NT2/D1 (cell line): ENCODE measurements at regions not wholly inside any gene's neighbourhood (a gene's known extent, or its start where the extent isn't known, plus 50 kb on each side); places are given as distances from the start of the nearest gene placed in this dataset.

ENCODE experiments used
- SUZ12 ChIP-seq: IDR thresholded peaks from 2 replicates; pipeline ENCODE4 v1.6.1; 2011; ENCODE audit not compliant: insufficient read length, insufficient read depth; ENCODE audit errors: extremely low read depth
- YY1 ChIP-seq: IDR thresholded peaks from 2 replicates; pipeline ENCODE4 v1.6.1; 2011; ENCODE audit not compliant: insufficient read length, insufficient read depth
- ZNF274 ChIP-seq: IDR thresholded peaks from 2 replicates; pipeline ENCODE4 v1.6.1; 2011; ENCODE audit warnings: mild to moderate bottlenecking, low read depth, low read length

DNA sequence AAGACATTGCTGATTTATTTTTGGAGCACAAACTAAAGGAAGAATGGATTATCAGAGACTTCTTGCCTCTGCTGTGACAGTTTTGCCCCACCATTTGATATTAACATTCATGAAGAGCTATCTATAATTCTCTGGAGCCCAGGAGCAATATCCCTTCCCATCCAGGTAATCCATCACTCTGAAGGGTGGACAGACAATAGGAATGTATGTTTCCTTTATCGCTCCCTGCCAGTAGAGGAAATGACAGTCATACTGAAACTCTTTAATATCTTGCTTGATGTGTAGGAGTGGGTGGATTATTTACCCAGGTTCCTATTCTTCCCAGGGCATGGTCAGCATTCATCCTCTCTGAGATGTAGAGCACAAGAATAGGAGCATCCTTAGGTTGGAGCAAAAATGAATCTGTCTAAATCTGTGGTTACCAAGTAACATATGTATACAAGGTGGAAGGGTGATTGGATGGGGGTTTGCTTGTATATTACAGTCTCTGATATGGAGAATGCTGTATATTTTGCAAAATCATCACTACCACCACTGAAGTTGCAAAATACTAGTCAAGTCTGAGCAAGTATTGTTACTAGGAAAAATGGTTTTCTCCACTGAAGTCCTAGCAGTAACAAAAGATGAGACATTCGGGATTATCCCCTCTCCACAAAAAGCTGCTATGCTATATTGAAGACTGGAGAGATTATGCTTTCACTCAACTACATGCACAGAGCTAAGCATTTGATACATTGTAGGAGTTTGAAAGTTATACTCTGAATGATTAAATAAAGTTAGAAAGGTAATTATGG lies 151.6 kb downstream of the CBLL2 start:
- TF ChIP-seq YY1 (no peak), SUZ12 (no peak), ZNF274 (no peak)
